T-cell (primary cell): ENCODE measurements at regions not wholly inside any gene's neighbourhood (a gene's known extent, or its start where the extent isn't known, plus 50 kb on each side); places are given as distances from the start of the nearest gene placed in this dataset.

Experiments
- ATAC-seq, 4 experiments: fragments of 200-7000 bp in 3 of 4; fragments of 150-1000 bp in 1 of 4; cut with Tn5 transposase; replicated peaks in 1 of 4; 1 replicate in 3 of 4; 2 replicates in 1 of 4; pipeline ENCODE4 v1.10.0; 2021; ENCODE audit warnings: moderate library complexity in 3 of 4, mild to moderate bottlenecking in 2 of 4, moderate number of reproducible peaks in 1 of 4
- CTCF ChIA-PET, 2 donors: fragments of 300-600 bp; sonication (Branson Sonifier 250); formaldehyde crosslinking; loops; one replicate each; lab custom pipeline; 2022; ENCODE audit warnings: antibody characterized with exemption in 2 of 2; lab: Charles Lee
- POLR2A ChIA-PET, 2 donors: fragments of 300-600 bp; sonication (Branson Sonifier 250); formaldehyde crosslinking; loops; one replicate each; lab custom pipeline; 2022; ENCODE audit warnings: antibody characterized with exemption in 2 of 2; lab: Charles Lee
- DNase-seq, 35 experiments: peaks; one replicate each; pipeline versions ENCODE4 v3.0.0 to v3.0.0-alpha.2; 2013 to 2023
- H3K27ac ChIP-seq: one replicate; pipeline ENCODE4 v1.5.1; 2013; ENCODE audit warnings: low read length
- H3K27me3 ChIP-seq, 2 experiments: replicated peaks in 1 of 2; 1 replicate in 1 of 2; 2 replicates in 1 of 2; pipeline versions ENCODE4 v1.6.1 to v1.7.0; 2013; ENCODE audit warnings: low read length in 1 of 2, mixed read lengths in 1 of 2; ENCODE audit not compliant: control insufficient read depth in 2 of 2, insufficient read depth in 2 of 2; ENCODE audit errors: extremely low read depth in 1 of 2
- H3K36me3 ChIP-seq, 2 donors: 1 replicate in 1 of 2; 2 replicates in 1 of 2; pipeline versions ENCODE4 v1.6.1 to v1.7.0; 2013; ENCODE audit warnings: low read length in 1 of 2; ENCODE audit not compliant: control insufficient read depth in 2 of 2, insufficient read depth in 1 of 2; ENCODE audit errors: extremely low read depth in 1 of 2
- H3K4me1 ChIP-seq, 2 experiments: 1 replicate in 1 of 2; 2 replicates in 1 of 2; pipeline versions ENCODE4 v1.6.1 to v1.7.0; 2013; ENCODE audit warnings: low read length in 2 of 2, mixed read lengths in 1 of 2; ENCODE audit not compliant: insufficient read depth in 2 of 2, control insufficient read depth in 1 of 2; ENCODE audit errors: extremely low read depth in 1 of 2
- H3K4me3 ChIP-seq, 2 donors: 1 replicate in 1 of 2; 2 replicates in 1 of 2; pipeline versions ENCODE4 v1.5.1 to v1.7.0; 2013; ENCODE audit warnings: mild to moderate bottlenecking in 2 of 2, low read length in 1 of 2, moderate library complexity in 1 of 2; ENCODE audit not compliant: control insufficient read depth in 1 of 2; ENCODE audit errors: extremely low read depth in 1 of 2
- H3K9me3 ChIP-seq: 2 replicates; pipeline ENCODE4 v1.7.0; 2013
- H3K27ac Mint-ChIP-seq, 2 donors: one replicate each; pipeline ENCODE4 v1.8.0; 2020 to 2021; ENCODE audit warnings: mild to moderate bottlenecking in 2 of 2, mixed read lengths in 2 of 2
- H3K27me3 Mint-ChIP-seq, 2 donors: one replicate each; pipeline ENCODE4 v1.8.0; 2021 to 2022; ENCODE audit warnings: mixed read lengths in 2 of 2
- H3K36me3 Mint-ChIP-seq: one replicate; pipeline ENCODE4 v1.8.0; 2021; ENCODE audit warnings: mixed read lengths
- H3K4me1 Mint-ChIP-seq, 3 donors: one replicate each; pipeline ENCODE4 v1.8.0; 2020 to 2022; ENCODE audit warnings: mixed read lengths in 3 of 3, mild to moderate bottlenecking in 1 of 3
- H3K4me3 Mint-ChIP-seq, 3 donors: one replicate each; pipeline ENCODE4 v1.8.0; 2020 to 2022; ENCODE audit warnings: mild to moderate bottlenecking in 3 of 3, mixed read lengths in 3 of 3, moderate library complexity in 3 of 3
- H3K9me3 Mint-ChIP-seq, 3 donors: one replicate each; pipeline ENCODE4 v1.8.0; 2020 to 2022; ENCODE audit warnings: mixed read lengths in 3 of 3
- WGBS: methylation state at CpG from one replicate; pipeline ENCODE4 v1.1.5; 2013; ENCODE audit warnings: missing lambda C conversion rate; ENCODE audit not compliant: insufficient coverage; 5-methylcytosine and 5-hydroxymethylcytosine counted together

- H3K27ac Mint-ChIP-seq: no peak overlapping the region
- no peak overlapping the region for H3K27ac ChIP-seq
- 80% methylated on average over 2 of the region's 4 CpGs for WGBS
- no peak overlapping the region for H3K4me3 ChIP-seq
- no peaks in the 10 kb centered on the region for H3K4me1 ChIP-seq
- ChIA-PET CTCF (interaction anchor here in 1 of 2 donors (0.6 to 1.0 kb wide), 2 partner anchors 127 to 133 kb away, joined by 3 read pairs; no protein-coding TSS in a partner anchor), POLR2A (interaction anchor here in 1 of 2 donors (0.6 kb wide), 1 partner anchor 156 kb away, joined by 3 read pairs; no protein-coding TSS in a partner anchor)
- no peaks in the 10 kb centered on the region for H3K36me3 ChIP-seq
- peaks cover 0 to 5% of the 10 kb centered on the region in 2 experiments for H3K27me3 ChIP-seq
- peaks cover 21 to 37% of the 10 kb centered on the region in 2 donors for H3K27me3 Mint-ChIP-seq
- H3K36me3 Mint-ChIP-seq: no peaks in the 10 kb centered on the region
- H3K4me3 Mint-ChIP-seq: no peak overlapping the region
- no peak for ATAC-seq
- H3K9me3 Mint-ChIP-seq: no peaks in the 10 kb centered on the region
- no peaks in the 10 kb centered on the region for H3K4me1 Mint-ChIP-seq
- no peak for DNase-seq
- H3K9me3 ChIP-seq: no peaks in the 10 kb centered on the region
Measured at GRCh38 chr2:176687342-176687741, 418.1 kb downstream of the MTX2 start.

GRCh38 chr2:176687944-176688343 lies 418.7 kb downstream of the MTX2 start:
- Mint-ChIP-seq H3K9me3 (no peaks in the 10 kb centered on the region), H3K4me3 (no peak overlapping the region), H3K27ac (no peak overlapping the region), H3K36me3 (no peaks in the 10 kb centered on the region), H3K4me1 (no peaks in the 10 kb centered on the region), H3K27me3 (peaks cover 22 to 33% of the 10 kb centered on the region in 2 donors)
- H3K4me3 ChIP-seq: no peak overlapping the region
- no CpG with 5 or more reads among the region's 1 CpG for WGBS
- POLR2A ChIA-PET: interaction anchor here in 1 of 2 donors (0.6 kb wide), 2 partner anchors 12 to 456 kb away, joined by 3 to 4 read pairs; no protein-coding TSS in a partner anchor
- peaks cover 0 to 2% of the 10 kb centered on the region in 2 experiments for H3K27me3 ChIP-seq
- ATAC-seq: no peak
- H3K9me3 ChIP-seq: no peaks in the 10 kb centered on the region
- DNase-seq: no peak
- H3K27ac ChIP-seq: no peak overlapping the region
- CTCF ChIA-PET: no interaction called here
- no peaks in the 10 kb centered on the region for H3K4me1 ChIP-seq
- no peaks in the 10 kb centered on the region for H3K36me3 ChIP-seq

- no CpG with 5 or more reads among the region's 1 CpG for WGBS
- Histone ChIP-seq H3K4me3 (no peak overlapping the region), H3K9me3 (no peaks in the 10 kb centered on the region), H3K27me3 (peaks cover 0 to 2% of the 10 kb centered on the region in 2 experiments), H3K4me1 (no peaks in the 10 kb centered on the region), H3K27ac (no peak overlapping the region), H3K36me3 (no peaks in the 10 kb centered on the region)
- Mint-ChIP-seq H3K27me3 (peaks cover 21 to 31% of the 10 kb centered on the region in 2 donors), H3K9me3 (no peaks in the 10 kb centered on the region), H3K4me3 (no peak overlapping the region), H3K27ac (no peak overlapping the region), H3K4me1 (no peaks in the 10 kb centered on the region), H3K36me3 (no peaks in the 10 kb centered on the region)
- CTCF ChIA-PET: interaction anchor here in 1 of 2 donors (0.7 to 1.6 kb wide), 2 partner anchors 35 to 562 kb away, joined by 4 read pairs; no protein-coding TSS in a partner anchor
- ATAC-seq (no peak), DNase-seq (no peak)
- POLR2A ChIA-PET: no interaction called here
Measured at GRCh38 chr2:176689711-176690110, 420.5 kb downstream of the MTX2 start.

GRCh38 chr2:176691471-176691870 lies 422.2 kb downstream of the MTX2 start:
- no peaks in the 10 kb centered on the region for H3K9me3 Mint-ChIP-seq
- no peak overlapping the region for H3K27ac Mint-ChIP-seq
- no CpG with 5 or more reads among the region's 2 CpGs for WGBS
- H3K27ac ChIP-seq: no peak overlapping the region
- DNase-seq (no peak), ATAC-seq (no peak)
- ChIA-PET CTCF (no interaction called here), POLR2A (no interaction called here)
- H3K9me3 ChIP-seq: no peaks in the 10 kb centered on the region
- H3K4me1 Mint-ChIP-seq: no peaks in the 10 kb centered on the region
- H3K4me1 ChIP-seq: no peaks in the 10 kb centered on the region
- peaks cover 8 to 34% of the 10 kb centered on the region in 2 donors for H3K27me3 Mint-ChIP-seq
- H3K36me3 ChIP-seq: no peaks in the 10 kb centered on the region
- no peaks in the 10 kb centered on the region for H3K36me3 Mint-ChIP-seq
- H3K4me3 ChIP-seq: no peak overlapping the region
- H3K27me3 ChIP-seq: no peaks in the 10 kb centered on the region
- H3K4me3 Mint-ChIP-seq: no peak overlapping the region

GRCh38 chr2:176692533-176692932 lies 423.3 kb downstream of the MTX2 start:
- Mint-ChIP-seq H3K9me3 (no peaks in the 10 kb centered on the region), H3K36me3 (no peaks in the 10 kb centered on the region), H3K27ac (no peak overlapping the region), H3K4me3 (no peak overlapping the region), H3K27me3 (peaks cover 10 to 34% of the 10 kb centered on the region in 2 donors), H3K4me1 (no peaks in the 10 kb centered on the region)
- Histone ChIP-seq H3K4me1 (no peaks in the 10 kb centered on the region), H3K36me3 (no peaks in the 10 kb centered on the region), H3K4me3 (no peak overlapping the region), H3K27me3 (no peaks in the 10 kb centered on the region), H3K27ac (no peak overlapping the region), H3K9me3 (no peaks in the 10 kb centered on the region)
- no peak for DNase-seq
- WGBS: no CpG with 5 or more reads among the region's 1 CpG
- CTCF ChIA-PET: interaction anchor here in 1 of 2 donors (0.6 kb wide), 1 partner anchor 15 kb away, joined by 5 read pairs; no protein-coding TSS in a partner anchor
- POLR2A ChIA-PET: no interaction called here
- ATAC-seq: no peak

- H3K27me3 ChIP-seq: peaks cover 0 to 2% of the 10 kb centered on the region in 2 experiments
- H3K27me3 Mint-ChIP-seq: peaks cover 4 to 17% of the 10 kb centered on the region in 2 donors
- H3K9me3 Mint-ChIP-seq: no peaks in the 10 kb centered on the region
- POLR2A ChIA-PET: interaction anchor here in 1 of 2 donors (0.6 kb wide), 1 partner anchor 11 kb away, joined by 3 read pairs; no protein-coding TSS in a partner anchor
- no peaks in the 10 kb centered on the region for H3K4me1 Mint-ChIP-seq
- no peak overlapping the region for H3K27ac Mint-ChIP-seq
- no peak overlapping the region for H3K4me3 ChIP-seq
- ATAC-seq (no peak), DNase-seq (no peak)
- no peaks in the 10 kb centered on the region for H3K36me3 ChIP-seq
- no peaks in the 10 kb centered on the region for H3K4me1 ChIP-seq
- no peaks in the 10 kb centered on the region for H3K36me3 Mint-ChIP-seq
- CTCF ChIA-PET: no interaction called here
- no peaks in the 10 kb centered on the region for H3K9me3 ChIP-seq
- no peak overlapping the region for H3K27ac ChIP-seq
- H3K4me3 Mint-ChIP-seq: no peak overlapping the region
Measured at GRCh38 chr2:176699098-176699497, 429.9 kb downstream of the MTX2 start.
